ENCODE measurements at regions not wholly inside any gene's neighbourhood (a gene's known extent, or its start where the extent isn't known, plus 50 kb on each side); places are given as distances from the start of the nearest gene placed in this dataset.

- TF ChIP-seq POLR2A (IDR thresholded peaks at IDR 0.05), result no peak
- TF ChIP-seq CTCF (IDR thresholded peaks at IDR 0.05), result no peak
- TF ChIP-seq EP300 (IDR thresholded peaks at IDR 0.05), result no peak
- TF ChIP-seq POLR2AphosphoS5 (IDR thresholded peaks at IDR 0.05), result no peak
Observed at GRCh38 chr7:69105092-69105491, 493.2 kb upstream of the AUTS2 start.

Measured in gastroesophageal sphincter (tissue), 3 donors.